A673 (cell line): ENCODE measurements at regions not wholly inside any gene's neighbourhood (a gene's known extent, or its start where the extent isn't known, plus 50 kb on each side); places are given as distances from the start of the nearest gene placed in this dataset.

Experiments
- BruUV-seq: library from RNA; stranded (reverse); fragments of 400-500 nt; replicated peaks from 2 replicates; lab custom pipeline; 2021; lab: Mats Ljungman, UMichigan
- CTCF ChIA-PET: fragments of 300-600 bp; sonication (Branson Sonifier 250); formaldehyde crosslinking; loops from one replicate; lab custom pipeline; 2022; ENCODE audit warnings: antibody characterized with exemption; lab: Charles Lee
- POLR2A ChIA-PET: fragments of 300-600 bp; sonication (Branson Sonifier 250); formaldehyde crosslinking; loops from one replicate; lab custom pipeline; 2022; ENCODE audit warnings: antibody characterized with exemption; ENCODE audit not compliant: low non-redundant PET; lab: Charles Lee
- DNase-seq: peaks from one replicate; pipeline ENCODE4 v3.0.0-alpha.2; 2015; ENCODE audit warnings: low spot score
- H3K27ac ChIP-seq: fragments of 200-600 bp; sonication (generic); 2 replicates; pipeline ENCODE4 v1.5.1; 2016; ENCODE audit warnings: mixed run types, low read depth, mild to moderate bottlenecking, mixed read lengths, antibody characterized with exemption, low read length; ENCODE audit not compliant: poor library complexity, severe bottlenecking
- H3K27me3 ChIP-seq: fragments of 200-600 bp; sonication (generic); replicated peaks from 2 replicates; pipeline ENCODE4 v1.6.1; 2017; ENCODE audit warnings: mixed run types, low read depth, mild to moderate bottlenecking, mixed read lengths, antibody characterized with exemption, low read length; ENCODE audit not compliant: insufficient read depth, poor library complexity
- H3K36me3 ChIP-seq: fragments of 200-600 bp; sonication (generic); 2 replicates; pipeline ENCODE4 v1.6.1; 2016; ENCODE audit warnings: mixed run types, mild to moderate bottlenecking, mixed read lengths, antibody characterized with exemption, low read length; ENCODE audit not compliant: insufficient read depth, poor library complexity, severe bottlenecking
- H3K4me1 ChIP-seq: fragments of 200-600 bp; sonication (generic); 2 replicates; pipeline ENCODE4 v1.6.1; 2017; ENCODE audit warnings: mixed run types, mild to moderate bottlenecking, mixed read lengths, antibody characterized with exemption, low read length; ENCODE audit not compliant: insufficient read depth, poor library complexity, severe bottlenecking
- H3K4me3 ChIP-seq: fragments of 200-600 bp; sonication (generic); 2 replicates; pipeline ENCODE4 v1.5.1; 2016; ENCODE audit warnings: low read depth, mixed run types, mild to moderate bottlenecking, mixed read lengths, low read length; ENCODE audit not compliant: poor library complexity, severe bottlenecking
- H3K9me3 ChIP-seq: fragments of 200-600 bp; sonication (generic); 2 replicates; pipeline ENCODE4 v1.6.1; 2016; ENCODE audit warnings: mixed run types, low read depth, mild to moderate bottlenecking, mixed read lengths, antibody characterized with exemption, low read length; ENCODE audit not compliant: poor library complexity, severe bottlenecking
- CTCF ChIP-seq: fragments of 300-800, 200-600 bp; sonication (generic); conservative IDR thresholded peaks from 2 replicates; pipeline ENCODE4 v1.5.1; 2017; ENCODE audit warnings: low read depth, mild to moderate bottlenecking, antibody characterized with exemption, low read length, moderate library complexity, mixed read lengths
- EZH2 ChIP-seq: fragments of 200-600 bp; sonication (generic); IDR thresholded peaks from 2 replicates; pipeline ENCODE4 v1.6.1; 2017; ENCODE audit warnings: borderline replicate concordance, low read depth, mild to moderate bottlenecking, mixed read lengths, antibody characterized with exemption, low read length; ENCODE audit not compliant: poor library complexity, severe bottlenecking
- intact Hi-C: fragments of 100-400 bp; cut with micrococcal nuclease; formaldehyde crosslinking; loops from one replicate; pipeline ENCODE4 v1.10.0; 2022; ENCODE audit not compliant: unreplicated experiment

DNA sequence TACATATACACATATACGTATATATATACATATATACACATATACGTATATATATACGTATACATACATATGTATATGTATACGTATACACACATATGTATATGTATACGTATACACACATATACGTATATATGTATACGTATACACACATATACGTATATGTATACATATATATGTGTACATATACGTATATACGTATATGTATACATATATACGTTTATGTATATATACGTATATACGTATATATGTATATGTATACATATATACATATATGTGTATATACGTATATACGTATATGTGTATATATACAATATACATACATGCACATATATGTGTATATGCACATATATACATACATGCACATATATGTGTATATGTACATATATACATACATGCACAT is 396.2 kb upstream of the DUSP10 start:
- Histone ChIP-seq H3K27me3 (no peaks in the 10 kb centered on the region), H3K36me3 (no peaks in the 10 kb centered on the region), H3K4me1 (no peaks in the 10 kb centered on the region), H3K9me3 (no peaks in the 10 kb centered on the region), H3K4me3 (no peak overlapping the region), H3K27ac (no peak overlapping the region)
- no TSS peak for BruUV-seq
- intact Hi-C loops = no loop called here
- ChIA-PET POLR2A (no interaction called here), CTCF (no interaction called here)
- DNase-seq = no peak
- no peak for TF ChIP-seq EZH2
- no peak for TF ChIP-seq CTCF

DNA sequence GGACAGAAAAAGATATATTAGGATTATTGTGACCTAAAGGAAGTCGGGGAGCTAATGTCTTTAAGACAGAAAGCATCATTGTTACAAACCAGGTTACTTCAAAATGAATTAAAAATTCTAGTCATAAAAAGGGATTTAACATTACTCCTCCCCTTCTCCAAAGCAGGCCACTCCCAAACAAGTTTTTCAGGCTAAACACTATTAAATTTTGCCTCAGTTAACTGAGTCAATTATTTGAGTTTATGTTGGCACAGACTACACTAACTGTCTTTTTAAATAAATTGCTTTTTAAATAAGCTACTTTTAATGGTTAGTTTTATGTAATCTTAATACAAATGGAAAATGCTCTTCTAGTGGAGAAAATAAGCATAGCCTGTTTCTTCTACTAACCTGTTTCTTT is 395.0 kb upstream of the DUSP10 start:
- no peak for DNase-seq
- no peaks in the 10 kb centered on the region for H3K36me3 ChIP-seq
- no peak overlapping the region for H3K27ac ChIP-seq
- intact Hi-C loops = no loop called here
- no peaks in the 10 kb centered on the region for H3K4me1 ChIP-seq
- TF ChIP-seq EZH2 = no peak
- no peaks in the 10 kb centered on the region for H3K9me3 ChIP-seq
- BruUV-seq = no TSS peak
- no peaks in the 10 kb centered on the region for H3K27me3 ChIP-seq
- no peak overlapping the region for H3K4me3 ChIP-seq
- CTCF ChIA-PET = no interaction called here
- POLR2A ChIA-PET = no interaction called here

GRCh38 chr1:222129041-222129440 is 387.2 kb upstream of the DUSP10 start:
- TF ChIP-seq EZH2 = no peak
- TF ChIP-seq CTCF = no peak
- H3K27ac ChIP-seq = no peak overlapping the region
- intact Hi-C loops = no loop called here
- H3K36me3 ChIP-seq = no peaks in the 10 kb centered on the region
- H3K4me1 ChIP-seq = no peaks in the 10 kb centered on the region
- ChIA-PET CTCF (no interaction called here), POLR2A (no interaction called here)
- H3K9me3 ChIP-seq = no peaks in the 10 kb centered on the region
- no peak overlapping the region for H3K4me3 ChIP-seq
- BruUV-seq = no TSS peak
- H3K27me3 ChIP-seq = no peaks in the 10 kb centered on the region
- DNase-seq = no peak

GRCh38 chr1:222127526-222128152 is 385.8 kb upstream of the DUSP10 start:
- Histone ChIP-seq H3K27me3 (no peaks in the 10 kb centered on the region), H3K4me3 (no peak overlapping the region), H3K9me3 (no peaks in the 10 kb centered on the region), H3K4me1 (no peaks in the 10 kb centered on the region), H3K27ac (no peak overlapping the region), H3K36me3 (no peaks in the 10 kb centered on the region)
- DNase-seq = no peak
- ChIA-PET POLR2A (no interaction called here), CTCF (no interaction called here)
- intact Hi-C loops = no loop called here
- TF ChIP-seq CTCF (no peak), EZH2 (no peak)
- BruUV-seq = no TSS peak
